GM11168 (cell line): ENCODE measurements at regions not wholly inside any gene's neighbourhood (a gene's known extent, or its start where the extent isn't known, plus 50 kb on each side); places are given as distances from the start of the nearest gene placed in this dataset.

Experiments used
- in situ Hi-C: fragments of 300-500 bp; cut with MboI; formaldehyde crosslinking; loops from one replicate; pipeline ENCODE4 v1.12.0; 2022; ENCODE audit warnings: low sequenced_read_pairs; ENCODE audit not compliant: unreplicated experiment

- in situ Hi-C loops: no loop called here
Measured at GRCh38 chr6:9403736-9404135, 968.4 kb upstream of the SLC35B3 start.

GRCh38 chr6:9401960-9402359, 966.6 kb upstream of the SLC35B3 start:
- in situ Hi-C loops: no loop called here

- in situ Hi-C loops: no loop called here
Measured at GRCh38 chr6:9399916-9400315, 964.6 kb upstream of the SLC35B3 start.

- in situ Hi-C loops: no loop called here
Measured at GRCh38 chr6:9398767-9399373, 963.5 kb upstream of the SLC35B3 start.

GRCh38 chr6:9398071-9398766, 962.9 kb upstream of the SLC35B3 start:
- in situ Hi-C loops: no loop called here

- in situ Hi-C loops: no loop called here
Measured at GRCh38 chr6:9388596-9388995, 953.3 kb upstream of the SLC35B3 start.

- in situ Hi-C loops: no loop called here
Measured at GRCh38 chr6:9380568-9380967, 945.2 kb upstream of the SLC35B3 start.

- in situ Hi-C loops: no loop called here
Measured at GRCh38 chr6:9373308-9373707, 938.0 kb upstream of the SLC35B3 start.

- in situ Hi-C loops: no loop called here
Measured at GRCh38 chr6:9370480-9370879, 935.1 kb upstream of the SLC35B3 start.

GRCh38 chr6:9365378-9365777, 930.0 kb upstream of the SLC35B3 start:
- in situ Hi-C loops: no loop called here

- in situ Hi-C loops: no loop called here
Measured at GRCh38 chr6:9361749-9362148, 926.4 kb upstream of the SLC35B3 start.

- in situ Hi-C loops: no loop called here
Measured at GRCh38 chr6:9360881-9361280, 925.5 kb upstream of the SLC35B3 start.

- in situ Hi-C loops: no loop called here
Measured at GRCh38 chr6:9347608-9348007, 912.3 kb upstream of the SLC35B3 start.

- in situ Hi-C loops: no loop called here
Measured at GRCh38 chr6:9346923-9347322, 911.6 kb upstream of the SLC35B3 start.

GRCh38 chr6:9335431-9335830, 900.1 kb upstream of the SLC35B3 start:
- in situ Hi-C loops: no loop called here

GRCh38 chr6:9334979-9335378, 899.6 kb upstream of the SLC35B3 start:
- in situ Hi-C loops: no loop called here

GRCh38 chr6:9332241-9332780, 897.0 kb upstream of the SLC35B3 start:
- in situ Hi-C loops: no loop called here

- in situ Hi-C loops: no loop called here
Measured at GRCh38 chr6:9316831-9317230, 881.5 kb upstream of the SLC35B3 start.

GRCh38 chr6:9315966-9316650, 880.8 kb upstream of the SLC35B3 start:
- in situ Hi-C loops: no loop called here

- in situ Hi-C loops: no loop called here
Measured at GRCh38 chr6:9308284-9308683, 872.9 kb upstream of the SLC35B3 start.

GRCh38 chr6:9307786-9308185, 872.4 kb upstream of the SLC35B3 start:
- in situ Hi-C loops: no loop called here
